WTC11 (cell line): ENCODE measurements at regions not wholly inside any gene's neighbourhood (a gene's known extent, or its start where the extent isn't known, plus 50 kb on each side); places are given as distances from the start of the nearest gene placed in this dataset.

ENCODE experiments used
- ATAC-seq: fragments of 200-7000 bp; cut with Tn5 transposase; 2 replicates; pipeline ENCODE4 v1.10.0; 2021; ENCODE audit warnings: mild to moderate bottlenecking, moderate library complexity
- CTCF ChIA-PET: fragments of 300-600 bp; sonication (Branson Sonifier 250); formaldehyde crosslinking; loops from one replicate; lab custom pipeline; 2021; ENCODE audit warnings: antibody characterized with exemption; lab: Charles Lee
- POLR2A ChIA-PET: fragments of 350-600 bp; sonication (Branson Sonifier 250); formaldehyde crosslinking; loops from one replicate; lab custom pipeline; 2021; ENCODE audit warnings: antibody characterized with exemption; lab: Charles Lee
- DNase-seq: peaks from one replicate; pipeline ENCODE4 v3.0.0; 2021; ENCODE audit warnings: low spot score
- H3K27ac Mint-ChIP-seq: 2 replicates; pipeline ENCODE4 v1.8.0; 2021; ENCODE audit warnings: mixed read lengths
- H3K27me3 Mint-ChIP-seq: 2 replicates; pipeline ENCODE4 v1.8.0; 2021; ENCODE audit warnings: low read depth, mild to moderate bottlenecking, moderate library complexity, mixed read lengths
- H3K36me3 Mint-ChIP-seq: 2 replicates; pipeline ENCODE4 v1.8.0; 2021; ENCODE audit warnings: mixed read lengths
- H3K4me1 Mint-ChIP-seq: 2 replicates; pipeline ENCODE4 v1.8.0; 2022; ENCODE audit warnings: mixed read lengths
- H3K4me3 Mint-ChIP-seq: 2 replicates; pipeline ENCODE4 v1.8.0; 2021; ENCODE audit warnings: mild to moderate bottlenecking, moderate library complexity, mixed read lengths
- H3K9me3 Mint-ChIP-seq: 2 replicates; pipeline ENCODE4 v1.8.0; 2021; ENCODE audit warnings: mixed read lengths
- AFF4 ChIP-seq: sonication (generic); formaldehyde crosslinking; IDR thresholded peaks from 2 replicates; pipeline ENCODE4 v1.8.1; 2023; ENCODE audit warnings: mild to moderate bottlenecking, missing genetic modification reagents, borderline replicate concordance
- ATF1 ChIP-seq: sonication (generic); formaldehyde crosslinking; IDR thresholded peaks from 2 replicates; pipeline ENCODE4 v1.8.1; 2023; ENCODE audit warnings: mild to moderate bottlenecking, moderate library complexity, missing genetic modification reagents
- CTCF ChIP-seq: fragments of 200-600 bp; IDR thresholded peaks from 2 replicates; pipeline ENCODE4 v1.8.0; 2022; ENCODE audit warnings: antibody characterized with exemption
- E2F5 ChIP-seq: sonication (generic); formaldehyde crosslinking; IDR thresholded peaks from 2 replicates; pipeline ENCODE4 v1.8.1; 2022; ENCODE audit warnings: mild to moderate bottlenecking, moderate library complexity, missing genetic modification reagents
- IRF2 ChIP-seq: sonication (generic); formaldehyde crosslinking; IDR thresholded peaks from 2 replicates; pipeline ENCODE4 v1.8.0; 2022; ENCODE audit warnings: low read depth, missing genetic modification reagents, borderline replicate concordance
- JAZF1 ChIP-seq: fragments of 250-450 bp; sonication (Bioruptor Pico); IDR thresholded peaks from 2 replicates; pipeline ENCODE4 v1.9.0; 2021; ENCODE audit warnings: moderate library complexity, mild to moderate bottlenecking, inconsistent platforms
- NFE2L1 ChIP-seq: sonication (generic); formaldehyde crosslinking; IDR thresholded peaks from 2 replicates; pipeline ENCODE4 v1.8.1; 2023; ENCODE audit warnings: missing genetic modification reagents
- NR3C1 ChIP-seq: sonication (generic); formaldehyde crosslinking; conservative IDR thresholded peaks from 2 replicates; pipeline ENCODE4 v1.8.1; 2023; ENCODE audit warnings: low read depth, mild to moderate bottlenecking, missing genetic modification reagents
- PREB ChIP-seq: sonication (generic); formaldehyde crosslinking; IDR thresholded peaks from 2 replicates; pipeline ENCODE4 v1.8.1; 2022; ENCODE audit warnings: mild to moderate bottlenecking, missing genetic modification reagents, moderate library complexity, borderline replicate concordance
- RORB ChIP-seq: fragments of 250-450 bp; sonication (Bioruptor Pico); IDR thresholded peaks from 2 replicates; pipeline ENCODE4 v1.9.0; 2021; ENCODE audit warnings: mild to moderate bottlenecking
- SMAD3 ChIP-seq: sonication (generic); formaldehyde crosslinking; IDR thresholded peaks from 2 replicates; pipeline ENCODE4 v1.8.0; 2022; ENCODE audit warnings: missing genetic modification reagents, mild to moderate bottlenecking, borderline replicate concordance
- SMAD4 ChIP-seq: sonication (generic); formaldehyde crosslinking; IDR thresholded peaks from 2 replicates; pipeline ENCODE4 v1.8.0; 2022; ENCODE audit warnings: mild to moderate bottlenecking, missing genetic modification reagents
- TEAD1 ChIP-seq: sonication (generic); formaldehyde crosslinking; IDR thresholded peaks from 2 replicates; pipeline ENCODE4 v1.8.0; 2022; ENCODE audit warnings: mild to moderate bottlenecking, missing genetic modification reagents
- TP53 ChIP-seq: sonication (generic); formaldehyde crosslinking; IDR thresholded peaks from 2 replicates; pipeline ENCODE4 v1.8.1; 2023; ENCODE audit warnings: mild to moderate bottlenecking, missing genetic modification reagents
- ZMAT4 ChIP-seq: fragments of 250-450 bp; sonication (Bioruptor Pico); IDR thresholded peaks from 2 replicates; pipeline ENCODE4 v1.9.0; 2021; ENCODE audit warnings: mild to moderate bottlenecking
- ZNF317 ChIP-seq: sonication (generic); formaldehyde crosslinking; IDR thresholded peaks from 2 replicates; pipeline ENCODE4 v1.8.1; 2023; ENCODE audit warnings: low read depth, mild to moderate bottlenecking, moderate library complexity, missing genetic modification reagents, borderline replicate concordance
- ZNF425 ChIP-seq: fragments of 250-450 bp; sonication (Bioruptor Pico); conservative IDR thresholded peaks from 2 replicates; pipeline ENCODE4 v1.9.0; 2021; ENCODE audit warnings: mild to moderate bottlenecking

GRCh38 chr6:18527836-18528743 lies 140.9 kb downstream of the RNF144B start:
- DNase-seq (no peak), ATAC-seq (peak; percentile 88)
- POLR2A ChIA-PET = no interaction called here
- Mint-ChIP-seq H3K4me1 (peaks cover 25% of the 10 kb centered on the region), H3K27me3 (no peaks in the 10 kb centered on the region), H3K4me3 (no peak overlapping the region), H3K9me3 (no peaks in the 10 kb centered on the region), H3K36me3 (no peaks in the 10 kb centered on the region), H3K27ac (no peak overlapping the region)
- TF ChIP-seq SMAD3 = no peak
- TF ChIP-seq CTCF = 0 out of 2 replicates have a peak, but pooled peaks have one; percentile 14
- CTCF ChIA-PET = interaction anchor here (0.8 to 1.5 kb wide), 3 partner anchors 11 to 954 kb away, joined by 3 to 4 read pairs (median 3); no protein-coding TSS in a partner anchor

- POLR2A ChIA-PET = no interaction called here
These were observed 143.1 kb downstream of the RNF144B start for GRCh38 chr6:18530201-18530600.

More at GRCh38 chr6:18530201-18530600, 143.1 kb downstream of the RNF144B start:
- ATAC-seq = no peak
- H3K36me3 Mint-ChIP-seq = no peaks in the 10 kb centered on the region
- H3K4me3 Mint-ChIP-seq = no peak overlapping the region
- TF ChIP-seq ZNF425 (CRISPR knock-in tag) (no peak), IRF2 (CRISPR knock-in tag) (no peak), PREB (CRISPR knock-in tag) (no peak), ZNF317 (CRISPR knock-in tag) (no peak), JAZF1 (no peak), NR3C1 (CRISPR knock-in tag) (no peak), ZMAT4 (CRISPR knock-in tag) (no peak), AFF4 (no peak), RORB (CRISPR knock-in tag) (no peak), NFE2L1 (CRISPR knock-in tag) (no peak), ATF1 (CRISPR knock-in tag) (no peak), TEAD1 (CRISPR knock-in tag) (no peak), E2F5 (no peak), TP53 (no peak), SMAD4 (CRISPR knock-in tag) (no peak)
- no peaks in the 10 kb centered on the region for H3K9me3 Mint-ChIP-seq
- H3K27me3 Mint-ChIP-seq = no peaks in the 10 kb centered on the region
- H3K27ac Mint-ChIP-seq = no peak overlapping the region
- H3K4me1 Mint-ChIP-seq = peaks cover 31% of the 10 kb centered on the region
- no peak for DNase-seq
- CTCF ChIA-PET = no interaction called here
